Thyroid gland (tissue), 4 donors: ENCODE measurements at regions not wholly inside any gene's neighbourhood (a gene's known extent, or its start where the extent isn't known, plus 50 kb on each side); places are given as distances from the start of the nearest gene placed in this dataset.
A peak's percentile ranks its signal among the peaks of the same experiment; 100 is the strongest.

ENCODE experiments used
- POLR2A ChIP-seq, 2 donors: fragments of 450-650 bp; IDR thresholded peaks; one replicate each; pipeline ENCODE4 v1.6.1; 2017; ENCODE audit warnings: antibody characterized with exemption in 2 of 2, mild to moderate bottlenecking in 2 of 2, moderate library complexity in 1 of 2
- TF ChIP-seq, protein P1 (sequence below), 6 experiments: fragments of 200-600 bp in 3 of 6; fragments of 450-650 bp in 3 of 6; sonication (generic) in 3 of 6; IDR thresholded peaks; one replicate each; pipeline ENCODE4 v1.5.1; 2016 to 2019; ENCODE audit warnings: antibody characterized with exemption in 6 of 6, mild to moderate bottlenecking in 2 of 6, inconsistent platforms in 1 of 6, moderate library complexity in 1 of 6

DNA sequence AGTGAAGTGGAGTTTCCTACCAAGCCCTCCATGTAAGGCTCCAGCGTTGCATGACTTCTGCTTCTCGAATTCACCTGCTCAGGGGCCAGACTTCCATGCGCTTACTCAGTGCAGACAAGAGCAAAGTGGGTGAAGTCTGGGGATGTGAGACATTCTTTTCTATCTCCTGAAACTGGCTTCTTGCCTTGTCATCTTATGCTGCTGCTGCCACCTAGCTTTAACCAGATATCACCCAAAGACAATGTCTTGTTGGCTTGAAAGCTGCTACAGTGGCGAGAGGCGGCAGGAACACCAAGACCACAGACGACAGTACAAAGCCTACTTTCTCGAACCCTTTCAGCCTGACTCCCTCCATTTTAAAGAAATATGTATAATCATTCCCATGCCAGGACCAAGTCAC is 103.6 kb upstream of the ADGRG2 start:
- TF ChIP-seq, protein P1, sequence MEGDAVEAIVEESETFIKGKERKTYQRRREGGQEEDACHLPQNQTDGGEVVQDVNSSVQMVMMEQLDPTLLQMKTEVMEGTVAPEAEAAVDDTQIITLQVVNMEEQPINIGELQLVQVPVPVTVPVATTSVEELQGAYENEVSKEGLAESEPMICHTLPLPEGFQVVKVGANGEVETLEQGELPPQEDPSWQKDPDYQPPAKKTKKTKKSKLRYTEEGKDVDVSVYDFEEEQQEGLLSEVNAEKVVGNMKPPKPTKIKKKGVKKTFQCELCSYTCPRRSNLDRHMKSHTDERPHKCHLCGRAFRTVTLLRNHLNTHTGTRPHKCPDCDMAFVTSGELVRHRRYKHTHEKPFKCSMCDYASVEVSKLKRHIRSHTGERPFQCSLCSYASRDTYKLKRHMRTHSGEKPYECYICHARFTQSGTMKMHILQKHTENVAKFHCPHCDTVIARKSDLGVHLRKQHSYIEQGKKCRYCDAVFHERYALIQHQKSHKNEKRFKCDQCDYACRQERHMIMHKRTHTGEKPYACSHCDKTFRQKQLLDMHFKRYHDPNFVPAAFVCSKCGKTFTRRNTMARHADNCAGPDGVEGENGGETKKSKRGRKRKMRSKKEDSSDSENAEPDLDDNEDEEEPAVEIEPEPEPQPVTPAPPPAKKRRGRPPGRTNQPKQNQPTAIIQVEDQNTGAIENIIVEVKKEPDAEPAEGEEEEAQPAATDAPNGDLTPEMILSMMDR (IDR thresholded peaks at IDR 0.05): peak in 2 of 6 experiments; percentile 20 to 23
- TF ChIP-seq POLR2A (IDR thresholded peaks at IDR 0.05): no peak
